GM15510 (cell line): ENCODE measurements at regions not wholly inside any gene's neighbourhood (a gene's known extent, or its start where the extent isn't known, plus 50 kb on each side); places are given as distances from the start of the nearest gene placed in this dataset.

ENCODE experiments used
- POLR2A ChIP-seq: IDR thresholded peaks from 3 replicates; pipeline ENCODE4 v1.6.1; 2011; ENCODE audit warnings: borderline replicate concordance; ENCODE audit not compliant: insufficient read length; ENCODE audit errors: extremely low read depth

- TF ChIP-seq POLR2A: no peak
Measured at GRCh38 chr17:77535892-77536291, 395.1 kb downstream of the SEC14L1 start.

- TF ChIP-seq POLR2A: no peak
Measured at GRCh38 chr17:77537566-77537965, 396.8 kb downstream of the SEC14L1 start.

GRCh38 chr17:77540531-77540930 is 399.8 kb downstream of the SEC14L1 start:
- no peak for TF ChIP-seq POLR2A

GRCh38 chr17:77540975-77541374 is 400.2 kb downstream of the SEC14L1 start:
- TF ChIP-seq POLR2A: no peak

DNA sequence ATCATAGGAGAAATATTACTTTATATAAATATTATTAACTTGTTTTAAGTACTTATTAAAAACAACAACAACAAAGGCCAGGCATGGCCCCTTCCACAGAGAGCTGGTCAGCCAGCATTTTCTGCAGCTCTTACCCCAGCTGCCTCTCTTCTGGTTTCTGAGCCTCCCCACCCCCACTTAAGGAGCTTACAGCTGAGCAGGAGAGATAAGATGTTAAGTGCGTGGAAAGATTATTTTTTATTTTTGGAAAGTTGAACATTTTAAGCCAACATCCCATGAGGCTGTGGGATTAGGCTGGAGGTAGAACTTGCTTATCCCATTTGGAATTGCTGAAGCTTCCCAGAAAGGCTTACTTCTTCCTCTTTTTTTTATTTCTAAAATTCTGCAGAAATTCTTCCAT is 401.2 kb downstream of the SEC14L1 start:
- no peak for TF ChIP-seq POLR2A

DNA sequence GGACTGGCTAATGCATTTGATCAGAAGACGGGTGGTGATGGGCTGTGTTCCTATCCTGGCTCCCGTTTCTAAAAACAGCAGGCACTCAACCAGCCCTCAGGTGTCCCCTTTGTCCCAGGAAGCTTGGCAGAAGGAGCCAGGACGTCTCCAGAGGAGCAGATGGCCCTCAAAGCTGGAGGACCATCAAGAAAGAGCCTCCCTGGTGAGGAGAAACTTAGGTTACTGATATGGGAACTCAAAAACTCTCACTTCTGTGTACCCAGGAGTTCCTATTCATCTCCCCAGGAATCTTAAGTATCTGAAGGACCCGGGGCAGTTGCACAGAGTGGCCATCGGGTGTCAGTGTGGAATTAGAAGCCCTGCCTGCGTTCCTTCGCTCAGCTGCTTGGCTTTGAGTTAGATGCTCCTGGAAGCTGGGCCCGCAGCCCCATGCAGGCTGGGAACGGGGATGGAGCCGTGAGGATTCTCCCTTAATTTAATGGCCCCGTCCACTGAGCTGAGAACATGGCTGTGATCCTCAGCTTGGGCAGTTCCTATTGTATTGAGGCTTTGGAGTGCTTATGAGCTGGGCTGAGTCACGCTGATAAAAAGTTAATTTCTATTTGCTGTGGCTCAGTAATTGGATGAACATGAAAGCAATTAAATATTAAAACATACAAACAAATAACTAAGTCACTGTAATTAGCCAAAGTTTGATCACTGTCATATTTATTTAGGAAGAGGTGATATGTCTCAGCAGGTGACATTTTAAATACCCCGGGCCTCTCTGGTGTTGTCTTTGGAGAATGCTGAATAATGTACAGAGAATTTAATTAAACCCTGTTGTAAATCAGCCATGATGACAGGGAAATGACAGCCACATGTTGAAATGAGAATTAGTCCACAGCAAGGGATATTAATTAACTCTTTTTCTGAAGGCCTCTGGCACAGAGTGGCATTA is 402.1 kb downstream of the SEC14L1 start:
- TF ChIP-seq POLR2A: no peak

- no peak for TF ChIP-seq POLR2A
Measured at GRCh38 chr17:77543801-77544200, 403.0 kb downstream of the SEC14L1 start.

DNA sequence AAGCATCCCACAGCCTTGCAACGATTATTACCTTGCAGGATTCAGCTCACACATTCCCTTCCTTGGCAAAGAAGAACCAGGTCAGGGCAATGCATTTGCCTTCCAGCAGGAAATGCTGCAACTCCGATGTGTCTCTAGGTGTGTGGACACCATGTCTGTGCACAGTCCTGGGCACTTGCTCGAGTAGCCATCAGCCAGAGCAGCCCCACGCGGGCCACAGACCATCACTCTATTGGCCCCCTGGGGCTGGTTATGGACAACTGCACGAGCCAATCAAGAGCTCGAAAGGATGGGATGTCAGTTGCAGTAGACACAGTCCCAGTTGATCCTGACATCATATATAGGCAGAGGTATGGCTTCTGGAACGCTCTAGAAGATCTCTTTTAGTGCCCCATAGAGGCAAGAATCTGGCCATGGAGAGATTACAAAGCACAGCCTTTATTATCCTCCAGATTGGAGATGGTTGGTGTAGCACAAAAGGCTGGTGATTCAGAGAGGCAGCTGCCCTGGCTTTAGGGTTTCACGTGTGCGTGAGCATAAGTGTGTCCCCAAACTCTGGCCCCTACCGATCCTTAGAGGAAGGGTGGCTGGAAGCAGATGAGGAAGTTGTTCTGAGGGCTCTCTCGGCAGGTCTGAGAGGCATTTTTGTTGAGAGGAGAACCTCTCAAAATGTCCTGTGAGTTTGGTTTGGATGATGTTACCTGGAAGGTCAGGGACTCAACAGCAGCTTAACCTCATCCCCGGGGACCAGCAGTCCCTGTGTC is 403.8 kb downstream of the SEC14L1 start:
- no peak for TF ChIP-seq POLR2A

DNA sequence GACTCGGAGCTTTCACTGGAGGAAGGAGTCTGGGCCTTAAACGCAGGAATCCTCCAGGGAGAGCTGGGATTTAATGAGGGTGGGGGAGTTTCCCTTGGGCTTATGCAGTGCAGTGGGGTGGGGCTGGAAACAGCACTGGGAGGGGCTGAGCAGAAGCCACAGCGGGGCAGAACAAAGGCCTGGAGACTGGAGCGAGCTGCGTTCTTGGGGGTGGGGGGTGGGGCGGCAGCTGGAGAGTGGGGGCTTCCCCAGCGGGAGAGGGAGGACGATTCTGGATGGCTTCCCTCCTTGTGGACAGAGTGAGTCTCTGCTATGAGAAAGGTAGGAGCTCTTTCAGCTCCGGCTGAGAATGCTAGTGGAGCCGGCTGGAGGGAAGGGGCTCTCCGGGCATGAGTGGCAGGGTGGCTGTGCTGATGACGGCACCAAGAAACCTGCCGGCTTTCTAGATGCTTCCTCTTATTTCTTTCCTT is 406.0 kb downstream of the SEC14L1 start:
- TF ChIP-seq POLR2A: no peak

GRCh38 chr17:77548967-77549366 is 408.2 kb downstream of the SEC14L1 start:
- no peak for TF ChIP-seq POLR2A

- TF ChIP-seq POLR2A: no peak
Measured at GRCh38 chr17:77549726-77550366, 408.7 kb upstream of the TNRC6C start.

DNA sequence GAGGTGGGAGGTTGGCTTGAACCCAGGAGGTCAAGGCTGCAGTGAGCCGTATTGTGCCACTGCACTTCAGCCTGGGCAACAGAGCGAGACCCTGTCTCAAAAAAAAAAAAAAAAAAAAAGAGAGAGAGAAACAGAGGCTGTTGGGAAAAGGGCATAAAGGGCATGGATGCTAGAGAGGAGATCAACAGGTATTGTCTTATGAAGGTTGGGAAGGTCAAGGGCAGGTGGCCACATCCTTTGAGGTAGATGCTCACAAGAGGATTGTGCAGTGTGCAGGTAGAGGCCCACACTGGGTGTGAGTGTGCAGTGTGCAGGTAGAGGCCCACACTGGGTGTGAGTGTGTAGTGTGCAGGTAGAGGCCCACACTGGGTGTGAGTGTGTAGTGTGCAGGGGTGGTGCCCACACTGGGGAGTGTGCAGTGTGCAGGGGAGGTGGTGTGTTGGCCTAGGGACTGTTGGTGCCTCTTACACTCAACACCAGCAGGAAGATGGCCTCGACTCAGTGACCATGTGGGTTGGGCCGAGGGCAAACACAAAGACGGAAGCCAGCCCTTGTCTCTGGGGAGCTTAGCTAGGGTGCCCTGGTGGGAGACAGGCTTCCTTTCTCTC is 404.9 kb upstream of the TNRC6C start:
- TF ChIP-seq POLR2A: no peak

GRCh38 chr17:77555121-77555591 is 403.3 kb upstream of the TNRC6C start:
- no peak for TF ChIP-seq POLR2A

GRCh38 chr17:77555741-77556291 is 402.7 kb upstream of the TNRC6C start:
- TF ChIP-seq POLR2A: no peak
